DOHH2 (cell line): ENCODE measurements at regions not wholly inside any gene's neighbourhood (a gene's known extent, or its start where the extent isn't known, plus 50 kb on each side); places are given as distances from the start of the nearest gene placed in this dataset.

Source experiments
- H3F3A ChIP-seq: fragments of 200-600 bp; sonication (generic), shearing (Covaris generic); 2 replicates; pipeline ENCODE4 v1.6.0; 2016; ENCODE audit warnings: antibody characterized with exemption, mild to moderate bottlenecking; ENCODE audit not compliant: control insufficient read depth, insufficient read depth
- H3K27ac ChIP-seq: fragments of 200-600 bp; sonication (generic); 2 replicates; pipeline ENCODE4 v1.5.1; 2014; ENCODE audit warnings: low read depth, mild to moderate bottlenecking, low read length, moderate library complexity
- H3K27me3 ChIP-seq: fragments of 200-600 bp; sonication (generic); 2 replicates; pipeline ENCODE4 v1.6.1; 2014; ENCODE audit warnings: mild to moderate bottlenecking, low read length, mixed read lengths; ENCODE audit not compliant: control insufficient read depth
- H3K36me3 ChIP-seq: fragments of 200-600 bp; sonication (generic); 2 replicates; pipeline ENCODE4 v1.6.1; 2014; ENCODE audit warnings: mild to moderate bottlenecking, low read length, moderate library complexity, mixed read lengths; ENCODE audit not compliant: control insufficient read depth
- H3K4me1 ChIP-seq: fragments of 200-600 bp; sonication (generic); 2 replicates; pipeline ENCODE4 v1.6.1; 2014; ENCODE audit warnings: mild to moderate bottlenecking, low read length, mixed read lengths; ENCODE audit not compliant: control insufficient read depth
- H3K4me2 ChIP-seq: fragments of 200-600 bp; sonication (generic); 2 replicates; pipeline ENCODE4 v1.6.0; 2014; ENCODE audit warnings: mild to moderate bottlenecking, low read length, moderate library complexity
- H3K4me3 ChIP-seq: fragments of 200-600 bp; sonication (generic); 2 replicates; pipeline ENCODE4 v1.5.1; 2014; ENCODE audit warnings: mild to moderate bottlenecking, low read length, mixed read lengths
- H3K79me2 ChIP-seq: fragments of 200-600 bp; sonication (generic); 2 replicates; pipeline ENCODE4 v1.6.1; 2014; ENCODE audit warnings: mild to moderate bottlenecking, low read length, mixed read lengths; ENCODE audit not compliant: control insufficient read depth
- H3K9me2 ChIP-seq: fragments of 200-600 bp; sonication (generic); replicated peaks from 2 replicates; pipeline ENCODE4 v1.6.1; 2014; ENCODE audit warnings: mild to moderate bottlenecking, low read length, mixed read lengths; ENCODE audit not compliant: control insufficient read depth
- H3K9me3 ChIP-seq: fragments of 200-600 bp; sonication (generic); 2 replicates; pipeline ENCODE4 v1.6.1; 2014; ENCODE audit warnings: antibody characterized with exemption, low read length, mixed read lengths; ENCODE audit not compliant: control insufficient read depth, insufficient read depth
- H4K20me1 ChIP-seq: fragments of 200-600 bp; sonication (generic); 2 replicates; pipeline ENCODE4 v1.6.0; 2014; ENCODE audit warnings: low read depth, mild to moderate bottlenecking, antibody characterized with exemption, low read length, moderate library complexity; ENCODE audit not compliant: control insufficient read depth, insufficient read depth
- CTCF ChIP-seq: fragments of 200-600 bp; sonication (generic); IDR thresholded peaks from one replicate; pipeline ENCODE4 v1.5.1; 2014; ENCODE audit warnings: antibody characterized with exemption, mild to moderate bottlenecking, low read depth, low read length; ENCODE audit not compliant: poor library complexity, severe bottlenecking
- EZH2phosphoT487 ChIP-seq: fragments of 200-600 bp; sonication (generic); IDR thresholded peaks from 2 replicates; pipeline ENCODE4 v1.6.1; 2017; ENCODE audit warnings: borderline replicate concordance, mild to moderate bottlenecking, antibody characterized with exemption, low read length, moderate library complexity, mixed read lengths

GRCh38 chr11:110833033-110833484, 120.8 kb upstream of the ARHGAP20 start:
- Histone ChIP-seq H3K79me2 (no peaks in the 10 kb centered on the region), H3K9me2 (no peaks in the 10 kb centered on the region), H3F3A (no peaks in the 10 kb centered on the region), H3K9me3 (no peaks in the 10 kb centered on the region), H3K27me3 (no peaks in the 10 kb centered on the region), H3K27ac (no peak overlapping the region), H3K4me3 (no peak overlapping the region), H3K36me3 (no peaks in the 10 kb centered on the region), H3K4me2 (no peak overlapping the region), H3K4me1 (no peaks in the 10 kb centered on the region), H4K20me1 (no peaks in the 10 kb centered on the region)
- no peak for TF ChIP-seq CTCF
- TF ChIP-seq EZH2phosphoT487: no peak

- H3K4me1 ChIP-seq: no peaks in the 10 kb centered on the region
- no peaks in the 10 kb centered on the region for H3K9me3 ChIP-seq
- TF ChIP-seq CTCF: no peak
- TF ChIP-seq EZH2phosphoT487: no peak
- no peaks in the 10 kb centered on the region for H3F3A ChIP-seq
- H3K79me2 ChIP-seq: no peaks in the 10 kb centered on the region
- no peaks in the 10 kb centered on the region for H3K27me3 ChIP-seq
- no peaks in the 10 kb centered on the region for H3K9me2 ChIP-seq
- no peaks in the 10 kb centered on the region for H3K36me3 ChIP-seq
- no peak overlapping the region for H3K27ac ChIP-seq
- no peak overlapping the region for H3K4me2 ChIP-seq
- no peaks in the 10 kb centered on the region for H4K20me1 ChIP-seq
- H3K4me3 ChIP-seq: no peak overlapping the region
Observed at GRCh38 chr11:110832539-110832938, 120.3 kb upstream of the ARHGAP20 start.

GRCh38 chr11:110832080-110832479, 119.8 kb upstream of the ARHGAP20 start:
- H3K27me3 ChIP-seq: no peaks in the 10 kb centered on the region
- H3K4me2 ChIP-seq: no peak overlapping the region

More at GRCh38 chr11:110832080-110832479, 119.8 kb upstream of the ARHGAP20 start:
- no peaks in the 10 kb centered on the region for H3K79me2 ChIP-seq
- no peaks in the 10 kb centered on the region for H3K36me3 ChIP-seq
- H3K4me3 ChIP-seq: no peak overlapping the region
- H3K9me3 ChIP-seq: no peaks in the 10 kb centered on the region
- H3K9me2 ChIP-seq: no peaks in the 10 kb centered on the region
- H3K4me1 ChIP-seq: no peaks in the 10 kb centered on the region
- TF ChIP-seq EZH2phosphoT487: no peak
- TF ChIP-seq CTCF: no peak
- no peaks in the 10 kb centered on the region for H3F3A ChIP-seq
- no peak overlapping the region for H3K27ac ChIP-seq
- no peaks in the 10 kb centered on the region for H4K20me1 ChIP-seq
